Calu3 (cell line): ENCODE measurements at regions not wholly inside any gene's neighbourhood (a gene's known extent, or its start where the extent isn't known, plus 50 kb on each side); places are given as distances from the start of the nearest gene placed in this dataset.

Source experiments
- BruUV-seq: library from RNA; stranded (reverse); fragments of 400-500 nt; replicated peaks from 2 replicates; lab custom pipeline; 2021; lab: Mats Ljungman, UMichigan
- CTCF ChIA-PET: fragments of 300-600 bp; sonication (Branson Sonifier 250); formaldehyde crosslinking; loops from one replicate; lab custom pipeline; 2022; ENCODE audit warnings: antibody characterized with exemption; lab: Charles Lee
- DNase-seq: peaks from one replicate; pipeline ENCODE4 v3.0.0; 2022
- H3K27ac Mint-ChIP-seq: one replicate; pipeline ENCODE4 v1.8.0; 2022; ENCODE audit warnings: mixed read lengths; ENCODE audit not compliant: unreplicated experiment
- H3K27me3 Mint-ChIP-seq: one replicate; pipeline ENCODE4 v1.8.0; 2022; ENCODE audit warnings: mixed read lengths; ENCODE audit not compliant: unreplicated experiment
- H3K36me3 Mint-ChIP-seq: one replicate; pipeline ENCODE4 v1.8.0; 2022; ENCODE audit warnings: mild to moderate bottlenecking, moderate library complexity, mixed read lengths; ENCODE audit not compliant: insufficient read depth, unreplicated experiment
- H3K4me1 Mint-ChIP-seq: one replicate; pipeline ENCODE4 v1.8.0; 2022; ENCODE audit warnings: mild to moderate bottlenecking, low read depth, mixed read lengths; ENCODE audit not compliant: unreplicated experiment
- H3K4me3 Mint-ChIP-seq: one replicate; pipeline ENCODE4 v1.8.0; 2022; ENCODE audit warnings: mild to moderate bottlenecking, low read depth, moderate library complexity, mixed read lengths; ENCODE audit not compliant: unreplicated experiment
- H3K9me3 Mint-ChIP-seq: one replicate; pipeline ENCODE4 v1.8.0; 2022; ENCODE audit warnings: low read depth, mixed read lengths; ENCODE audit not compliant: unreplicated experiment
- intact Hi-C: fragments of 100-400 bp; cut with micrococcal nuclease; formaldehyde crosslinking; loops from one replicate; pipeline ENCODE4 v1.10.0; 2022; ENCODE audit not compliant: unreplicated experiment
- TF ChIP-seq, protein P1 (sequence below): fragments of 200-600 bp; IDR thresholded peaks from one replicate; pipeline ENCODE4 v1.8.0; 2022; ENCODE audit warnings: antibody characterized with exemption; ENCODE audit not compliant: unreplicated experiment

DNA sequence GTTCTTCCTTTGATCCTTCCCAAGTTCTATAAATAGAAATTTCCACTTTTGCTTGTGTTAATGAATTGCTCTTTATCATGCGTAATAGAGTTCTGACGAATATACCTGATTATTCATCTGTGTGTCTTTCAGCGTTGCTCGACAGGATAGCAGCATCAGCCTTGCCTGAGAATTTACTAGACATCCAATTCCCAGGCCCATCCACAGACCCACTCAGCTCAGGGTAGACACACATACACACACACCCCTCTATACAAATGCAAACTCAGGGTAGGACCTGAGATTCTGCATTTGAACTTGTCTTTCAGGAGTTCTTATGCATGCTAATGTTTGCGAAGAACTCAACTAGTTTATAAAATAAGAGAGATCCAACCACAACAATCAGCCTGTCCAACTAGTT, 343.4 kb upstream of the GYPC start:
- TF ChIP-seq, protein P1, sequence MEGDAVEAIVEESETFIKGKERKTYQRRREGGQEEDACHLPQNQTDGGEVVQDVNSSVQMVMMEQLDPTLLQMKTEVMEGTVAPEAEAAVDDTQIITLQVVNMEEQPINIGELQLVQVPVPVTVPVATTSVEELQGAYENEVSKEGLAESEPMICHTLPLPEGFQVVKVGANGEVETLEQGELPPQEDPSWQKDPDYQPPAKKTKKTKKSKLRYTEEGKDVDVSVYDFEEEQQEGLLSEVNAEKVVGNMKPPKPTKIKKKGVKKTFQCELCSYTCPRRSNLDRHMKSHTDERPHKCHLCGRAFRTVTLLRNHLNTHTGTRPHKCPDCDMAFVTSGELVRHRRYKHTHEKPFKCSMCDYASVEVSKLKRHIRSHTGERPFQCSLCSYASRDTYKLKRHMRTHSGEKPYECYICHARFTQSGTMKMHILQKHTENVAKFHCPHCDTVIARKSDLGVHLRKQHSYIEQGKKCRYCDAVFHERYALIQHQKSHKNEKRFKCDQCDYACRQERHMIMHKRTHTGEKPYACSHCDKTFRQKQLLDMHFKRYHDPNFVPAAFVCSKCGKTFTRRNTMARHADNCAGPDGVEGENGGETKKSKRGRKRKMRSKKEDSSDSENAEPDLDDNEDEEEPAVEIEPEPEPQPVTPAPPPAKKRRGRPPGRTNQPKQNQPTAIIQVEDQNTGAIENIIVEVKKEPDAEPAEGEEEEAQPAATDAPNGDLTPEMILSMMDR = no peak
- H3K36me3 Mint-ChIP-seq = no peaks in the 10 kb centered on the region
- no peaks in the 10 kb centered on the region for H3K27me3 Mint-ChIP-seq
- H3K27ac Mint-ChIP-seq = no peak overlapping the region
- no TSS peak for BruUV-seq
- intact Hi-C loops = no loop called here
- CTCF ChIA-PET = no interaction called here
- no peaks in the 10 kb centered on the region for H3K4me1 Mint-ChIP-seq
- no peak overlapping the region for H3K4me3 Mint-ChIP-seq
- H3K9me3 Mint-ChIP-seq = peaks cover 11% of the 10 kb centered on the region
- no peak for DNase-seq

DNA sequence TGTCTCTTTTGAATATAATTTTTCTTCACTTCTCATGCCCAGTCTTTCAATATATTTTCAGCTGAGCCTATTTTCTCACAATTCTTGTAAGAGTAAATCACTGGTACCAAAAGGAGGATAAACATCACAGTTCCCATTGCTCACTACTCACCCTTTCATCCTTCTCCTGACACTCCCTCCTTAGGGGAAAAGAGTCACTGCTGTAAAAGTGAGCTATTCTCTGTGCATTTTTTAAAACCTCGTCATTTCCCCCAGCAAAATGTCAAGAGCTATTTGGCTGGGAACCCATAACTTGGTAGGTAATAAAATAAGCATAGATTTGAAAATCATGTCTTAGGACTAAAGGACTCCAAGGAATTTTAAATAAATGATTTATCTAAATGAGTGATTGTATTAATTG, 340.1 kb upstream of the GYPC start:
- Mint-ChIP-seq H3K4me1 (no peaks in the 10 kb centered on the region), H3K27ac (no peak overlapping the region), H3K27me3 (no peaks in the 10 kb centered on the region), H3K4me3 (no peak overlapping the region), H3K9me3 (peaks cover 10% of the 10 kb centered on the region), H3K36me3 (no peaks in the 10 kb centered on the region)
- DNase-seq = no peak
- BruUV-seq = no TSS peak
- TF ChIP-seq, protein P1 = no peak
- intact Hi-C loops = no loop called here
- CTCF ChIA-PET = no interaction called here

DNA sequence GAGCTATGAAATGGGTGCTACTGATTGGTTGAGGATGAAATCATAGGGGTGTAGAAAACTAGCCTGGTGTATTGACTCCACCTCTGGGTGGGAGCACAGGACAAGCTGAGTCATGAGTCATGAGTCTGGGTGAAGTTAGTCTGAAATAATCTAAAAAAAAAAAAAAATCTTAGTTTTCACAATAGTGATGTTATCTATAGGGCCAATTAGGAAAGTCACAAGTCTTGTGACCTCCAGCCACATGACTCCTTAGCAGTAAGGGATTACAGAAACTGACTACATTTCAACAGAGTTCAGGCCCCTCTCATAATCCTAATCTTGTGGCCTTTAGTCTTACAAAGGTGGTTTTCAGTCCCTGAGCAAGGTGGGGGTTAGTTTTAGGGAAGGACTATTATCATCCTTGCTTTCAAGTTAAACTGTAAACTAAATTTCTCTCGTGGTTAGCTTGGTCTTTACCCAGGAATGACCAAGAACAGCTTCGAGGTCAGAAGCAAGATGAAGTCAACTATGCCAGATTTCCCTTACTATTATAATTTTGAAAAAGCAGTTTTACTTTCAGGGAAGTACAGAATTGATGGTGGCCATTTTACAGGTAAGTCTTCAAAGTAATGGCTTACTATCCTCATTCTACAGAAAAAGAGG, 338.0 kb upstream of the GYPC start:
- Mint-ChIP-seq H3K9me3 (peaks cover 5% of the 10 kb centered on the region), H3K27ac (no peak overlapping the region), H3K4me1 (no peaks in the 10 kb centered on the region), H3K36me3 (no peaks in the 10 kb centered on the region), H3K4me3 (no peak overlapping the region), H3K27me3 (no peaks in the 10 kb centered on the region)
- intact Hi-C loops = no loop called here
- DNase-seq = no peak
- BruUV-seq = no TSS peak
- TF ChIP-seq, protein P1 = no peak
- CTCF ChIA-PET = no interaction called here

DNA sequence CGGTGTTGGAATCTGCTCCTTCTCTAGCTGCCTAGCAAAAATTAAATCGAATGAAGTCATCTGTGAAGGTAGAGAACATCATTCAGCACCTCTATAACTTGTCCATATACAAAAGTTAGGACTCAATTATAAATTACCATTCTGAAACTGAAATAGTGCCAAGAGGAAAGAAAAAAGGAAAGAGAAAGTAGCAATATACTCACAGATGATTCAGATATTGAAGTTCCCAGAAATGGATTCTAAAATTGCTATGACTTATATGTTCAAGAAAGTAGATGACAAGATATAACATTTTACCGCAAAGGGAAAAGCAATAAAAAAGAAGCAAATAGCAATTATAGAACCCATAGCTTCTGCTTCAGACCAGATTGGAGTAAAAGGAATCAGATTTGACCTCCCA, 333.6 kb upstream of the GYPC start:
- Mint-ChIP-seq H3K4me3 (no peak overlapping the region), H3K4me1 (no peaks in the 10 kb centered on the region), H3K27ac (no peak overlapping the region), H3K27me3 (no peaks in the 10 kb centered on the region), H3K9me3 (peaks cover 7% of the 10 kb centered on the region), H3K36me3 (no peaks in the 10 kb centered on the region)
- intact Hi-C loops = no loop called here
- CTCF ChIA-PET = no interaction called here
- TF ChIP-seq, protein P1 = no peak
- no peak for DNase-seq
- BruUV-seq = no TSS peak
